OCI-LY7 (cell line): ENCODE measurements at regions not wholly inside any gene's neighbourhood (a gene's known extent, or its start where the extent isn't known, plus 50 kb on each side); places are given as distances from the start of the nearest gene placed in this dataset.

ENCODE experiments used
- BruUV-seq: library from RNA; stranded (reverse); fragments of 400-500 nt; replicated peaks from 2 replicates; lab custom pipeline; 2021; lab: Mats Ljungman, UMichigan
- CTCF ChIA-PET: fragments of 300-600 bp; sonication (Branson Sonifier 250); formaldehyde crosslinking; loops from one replicate; lab custom pipeline; 2022; ENCODE audit warnings: antibody characterized with exemption; ENCODE audit not compliant: unreplicated experiment; lab: Charles Lee
- POLR2A ChIA-PET: fragments of 300-600 bp; sonication (Branson Sonifier 250); formaldehyde crosslinking; loops from one replicate; lab custom pipeline; 2022; ENCODE audit warnings: antibody characterized with exemption; lab: Charles Lee
- DNase-seq: peaks from one replicate; pipeline ENCODE4 v3.0.0-alpha.2; 2015; ENCODE audit warnings: low spot score
- H2AFZ ChIP-seq: fragments of 200-600 bp; sonication (generic), shearing (Covaris generic); 2 replicates; pipeline ENCODE4 v1.6.1; 2014; ENCODE audit warnings: mild to moderate bottlenecking, antibody characterized with exemption, low read length, moderate library complexity
- H3K27ac ChIP-seq: fragments of 200-600 bp; sonication (generic); 2 replicates; pipeline ENCODE4 v1.5.1; 2014; ENCODE audit warnings: mixed run types, low read depth, mild to moderate bottlenecking, moderate library complexity, low read length, inconsistent platforms; ENCODE audit not compliant: poor library complexity, severe bottlenecking
- H3K36me3 ChIP-seq: fragments of 200-600 bp; sonication (generic); 2 replicates; pipeline ENCODE4 v1.6.1; 2014; ENCODE audit warnings: mild to moderate bottlenecking, antibody characterized with exemption, low read length, moderate library complexity, mixed read lengths; ENCODE audit not compliant: insufficient read depth
- H3K4me1 ChIP-seq: fragments of 200-600 bp; sonication (generic); 2 replicates; pipeline ENCODE4 v1.5.1; 2014; ENCODE audit warnings: mild to moderate bottlenecking, low read length; ENCODE audit not compliant: insufficient read depth, poor library complexity, severe bottlenecking
- H3K4me2 ChIP-seq: fragments of 200-600 bp; sonication (generic); 2 replicates; pipeline ENCODE4 v1.6.1; 2014; ENCODE audit warnings: mild to moderate bottlenecking, low read length
- H3K4me3 ChIP-seq: fragments of 200-600 bp; sonication (generic); 2 replicates; pipeline ENCODE4 v1.5.1; 2014; ENCODE audit warnings: mild to moderate bottlenecking, low read depth, low read length; ENCODE audit not compliant: poor library complexity, severe bottlenecking
- H3K79me2 ChIP-seq: fragments of 200-600 bp; sonication (generic); 2 replicates; pipeline ENCODE4 v1.6.1; 2016; ENCODE audit warnings: low read depth, mild to moderate bottlenecking, low read length, moderate library complexity, mixed read lengths; ENCODE audit not compliant: insufficient read depth
- H3K9me2 ChIP-seq: fragments of 200-600 bp; sonication (generic); 2 replicates; pipeline ENCODE4 v1.6.1; 2016; ENCODE audit warnings: mild to moderate bottlenecking, low read length, mixed read lengths; ENCODE audit not compliant: insufficient read depth
- H3K9me3 ChIP-seq: fragments of 200-600 bp; sonication (generic); 2 replicates; pipeline ENCODE4 v1.6.1; 2014; ENCODE audit warnings: mild to moderate bottlenecking, mixed run types, low read length, mixed read lengths
- H4K20me1 ChIP-seq: fragments of 200-600 bp; sonication (generic); 2 replicates; pipeline ENCODE4 v1.6.1; 2014; ENCODE audit warnings: mild to moderate bottlenecking, antibody characterized with exemption, low read length, moderate library complexity, mixed read lengths; ENCODE audit not compliant: insufficient read depth
- CTCF ChIP-seq: fragments of 200-600 bp; sonication (generic); conservative IDR thresholded peaks from 2 replicates; pipeline ENCODE4 v1.5.1; 2014; ENCODE audit warnings: mild to moderate bottlenecking, antibody characterized with exemption, low read length, moderate library complexity, mixed read lengths
- EZH2phosphoT487 ChIP-seq: fragments of 200-600 bp; sonication (generic); IDR thresholded peaks from 2 replicates; pipeline ENCODE4 v1.6.1; 2018; ENCODE audit warnings: low read depth, borderline replicate concordance, mild to moderate bottlenecking, mixed run types, antibody characterized with exemption, low read length, moderate library complexity, mixed read lengths
- intact Hi-C: fragments of 100-400 bp; cut with micrococcal nuclease; formaldehyde crosslinking; loops from one replicate; pipeline ENCODE4 v1.10.0; 2022; ENCODE audit not compliant: unreplicated experiment

- Histone ChIP-seq H3K79me2 (no peaks in the 10 kb centered on the region), H3K4me2 (no peak overlapping the region), H4K20me1 (no peaks in the 10 kb centered on the region), H2AFZ (no peak overlapping the region), H3K9me3 (no peaks in the 10 kb centered on the region), H3K36me3 (no peaks in the 10 kb centered on the region), H3K4me3 (no peak overlapping the region), H3K27ac (no peak overlapping the region), H3K4me1 (no peaks in the 10 kb centered on the region), H3K9me2 (no peaks in the 10 kb centered on the region)
- ChIA-PET POLR2A (no interaction called here), CTCF (no interaction called here)
- DNase-seq = no peak
- intact Hi-C loops = no loop called here
- BruUV-seq = no TSS peak
- TF ChIP-seq CTCF (no peak), EZH2phosphoT487 (no peak)
Observed at GRCh38 chr2:66093371-66093770, 341.6 kb upstream of the MEIS1 start.

- intact Hi-C loops = no loop called here
- H3K79me2 ChIP-seq = no peaks in the 10 kb centered on the region
- ChIA-PET POLR2A (no interaction called here), CTCF (no interaction called here)
- no peak for TF ChIP-seq EZH2phosphoT487
- TF ChIP-seq CTCF = no peak
- BruUV-seq = no TSS peak
- no peak overlapping the region for H2AFZ ChIP-seq
- DNase-seq = no peak
- no peaks in the 10 kb centered on the region for H3K9me3 ChIP-seq
- no peak overlapping the region for H3K4me2 ChIP-seq
- no peak overlapping the region for H3K27ac ChIP-seq
- H3K9me2 ChIP-seq = no peaks in the 10 kb centered on the region
- H4K20me1 ChIP-seq = no peaks in the 10 kb centered on the region
- H3K36me3 ChIP-seq = no peaks in the 10 kb centered on the region
- no peaks in the 10 kb centered on the region for H3K4me1 ChIP-seq
- H3K4me3 ChIP-seq = no peak overlapping the region
Observed at GRCh38 chr2:66084948-66085590, 349.9 kb upstream of the MEIS1 start.

DNA sequence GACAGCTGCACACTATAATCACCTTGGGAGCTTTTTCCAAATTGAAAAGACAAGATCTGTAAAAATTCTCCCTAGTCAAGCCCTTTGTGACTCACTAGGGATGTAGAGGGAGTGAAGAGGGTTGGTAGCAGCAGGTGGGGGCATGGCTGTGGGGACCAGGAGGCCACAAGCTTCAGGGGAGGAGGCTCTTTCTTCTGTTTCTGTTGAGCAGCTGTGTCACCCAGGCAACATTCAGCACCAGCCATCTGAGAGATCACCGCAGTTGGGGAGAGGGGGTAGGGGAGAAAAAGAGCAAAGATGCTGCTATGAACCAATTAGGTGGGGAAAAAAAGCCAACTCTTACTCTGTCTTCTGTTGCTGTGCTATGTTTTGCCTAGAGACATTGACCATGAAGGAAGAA is 352.3 kb upstream of the MEIS1 start:
- no peak for DNase-seq
- H3K4me3 ChIP-seq = no peak overlapping the region
- BruUV-seq = no TSS peak
- TF ChIP-seq CTCF (no peak), EZH2phosphoT487 (no peak)
- ChIA-PET CTCF (no interaction called here), POLR2A (no interaction called here)
- H3K36me3 ChIP-seq = no peaks in the 10 kb centered on the region
- H2AFZ ChIP-seq = no peak overlapping the region
- no peak overlapping the region for H3K27ac ChIP-seq
- no peaks in the 10 kb centered on the region for H3K9me3 ChIP-seq
- H3K9me2 ChIP-seq = no peaks in the 10 kb centered on the region
- no peaks in the 10 kb centered on the region for H3K4me1 ChIP-seq
- H3K79me2 ChIP-seq = no peaks in the 10 kb centered on the region
- no peak overlapping the region for H3K4me2 ChIP-seq
- intact Hi-C loops = no loop called here
- H4K20me1 ChIP-seq = no peaks in the 10 kb centered on the region
